ENCODE measurements at regions not wholly inside any gene's neighbourhood (a gene's known extent, or its start where the extent isn't known, plus 50 kb on each side); places are given as distances from the start of the nearest gene placed in this dataset.
"Not testable (repeated sequence)": the region's sequence is repeated elsewhere in the genome, so short reads cannot be mapped to it uniquely, and the experiment has no call there.

DNA sequence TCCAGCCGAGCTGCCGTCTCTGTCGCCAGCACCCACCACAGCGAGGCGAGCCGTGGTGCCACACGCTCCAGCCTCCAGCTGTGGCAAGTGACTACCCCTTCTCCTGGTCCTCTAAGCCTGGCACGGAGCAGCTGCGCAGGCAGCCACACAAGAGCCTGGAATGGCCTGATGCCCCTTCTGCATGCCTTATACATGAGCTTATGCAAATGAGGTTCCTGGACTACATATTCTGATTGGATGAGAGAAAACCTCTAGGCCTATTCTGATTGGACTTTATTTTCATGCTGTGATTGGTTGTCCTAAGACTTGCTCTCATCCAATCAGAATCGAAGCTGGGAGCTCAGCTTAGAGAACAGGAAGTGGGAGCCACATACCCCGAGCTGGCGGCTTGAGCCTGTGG is 276.5 kb downstream of the TUBA3C start:
- TF ChIP-seq, protein P1, sequence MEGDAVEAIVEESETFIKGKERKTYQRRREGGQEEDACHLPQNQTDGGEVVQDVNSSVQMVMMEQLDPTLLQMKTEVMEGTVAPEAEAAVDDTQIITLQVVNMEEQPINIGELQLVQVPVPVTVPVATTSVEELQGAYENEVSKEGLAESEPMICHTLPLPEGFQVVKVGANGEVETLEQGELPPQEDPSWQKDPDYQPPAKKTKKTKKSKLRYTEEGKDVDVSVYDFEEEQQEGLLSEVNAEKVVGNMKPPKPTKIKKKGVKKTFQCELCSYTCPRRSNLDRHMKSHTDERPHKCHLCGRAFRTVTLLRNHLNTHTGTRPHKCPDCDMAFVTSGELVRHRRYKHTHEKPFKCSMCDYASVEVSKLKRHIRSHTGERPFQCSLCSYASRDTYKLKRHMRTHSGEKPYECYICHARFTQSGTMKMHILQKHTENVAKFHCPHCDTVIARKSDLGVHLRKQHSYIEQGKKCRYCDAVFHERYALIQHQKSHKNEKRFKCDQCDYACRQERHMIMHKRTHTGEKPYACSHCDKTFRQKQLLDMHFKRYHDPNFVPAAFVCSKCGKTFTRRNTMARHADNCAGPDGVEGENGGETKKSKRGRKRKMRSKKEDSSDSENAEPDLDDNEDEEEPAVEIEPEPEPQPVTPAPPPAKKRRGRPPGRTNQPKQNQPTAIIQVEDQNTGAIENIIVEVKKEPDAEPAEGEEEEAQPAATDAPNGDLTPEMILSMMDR (IDR thresholded peaks at IDR 0.05; ENCODE audit: low read depth, low read length) = not testable (repeated sequence)
- TF ChIP-seq EZH2phosphoT487 (IDR thresholded peaks at IDR 0.05; ENCODE audit: low read depth) = not testable (repeated sequence)
